Endothelial cell of umbilical vein (primary cell): ENCODE measurements at regions not wholly inside any gene's neighbourhood (a gene's known extent, or its start where the extent isn't known, plus 50 kb on each side); places are given as distances from the start of the nearest gene placed in this dataset.

Experiments
- BruUV-seq: library from RNA; stranded (reverse); fragments of 400-500 nt; replicated peaks from 2 replicates; lab custom pipeline; 2021; lab: Mats Ljungman, UMichigan
- CTCF ChIA-PET: fragments of 300-600, 350-600 bp; sonication (Branson Sonifier 250); formaldehyde crosslinking; loops from one replicate; lab custom pipeline; 2021; ENCODE audit warnings: antibody characterized with exemption, inconsistent platforms; lab: Charles Lee
- POLR2A ChIA-PET: fragments of 300-600, 350-600 bp; sonication (Branson Sonifier 250); formaldehyde crosslinking; loops from one replicate; lab custom pipeline; 2021; ENCODE audit warnings: antibody characterized with exemption, inconsistent platforms; lab: Charles Lee
- DNase-seq: peaks from one replicate; pipeline ENCODE4 v3.0.0-alpha.2; 2011; ENCODE audit warnings: low read depth, low spot score
- FAIRE-seq: peaks from 2 replicates; lab custom pipeline; 2011; peaks lifted over from hg19 to GRCh38; lab: Jason Lieb, UNC
- H2AFZ ChIP-seq: 2 replicates; pipeline ENCODE4 v1.6.0; 2012; ENCODE audit warnings: low read depth, low read length, control low read depth, inconsistent platforms
- H3K27ac ChIP-seq: 2 replicates; pipeline ENCODE4 v1.5.1; 2011; ENCODE audit warnings: low read depth, mild to moderate bottlenecking, control low read depth, low read length, moderate library complexity; ENCODE audit not compliant: insufficient read depth
- H3K27me3 ChIP-seq, 2 experiments: 2 replicates each; pipeline versions ENCODE4 v1.6.0 to v1.6.1; 2011; ENCODE audit warnings: low read length in 2 of 2, mixed read lengths in 1 of 2; ENCODE audit not compliant: control insufficient read depth in 2 of 2, insufficient read depth in 2 of 2
- H3K36me3 ChIP-seq, 2 experiments: 2 replicates in 1 of 2; 3 replicates in 1 of 2; pipeline ENCODE4 v1.5.1; 2011; ENCODE audit warnings: low read length in 2 of 2, mild to moderate bottlenecking in 1 of 2, moderate library complexity in 1 of 2; ENCODE audit not compliant: control insufficient read depth in 2 of 2, insufficient read depth in 2 of 2; ENCODE audit errors: extremely low read depth in 1 of 2
- H3K4me1 ChIP-seq: 3 replicates; pipeline ENCODE4 v1.5.1; 2011; ENCODE audit warnings: mild to moderate bottlenecking, low read length; ENCODE audit not compliant: control insufficient read depth, insufficient read depth; ENCODE audit errors: extremely low read depth
- H3K4me2 ChIP-seq: 2 replicates; pipeline ENCODE4 v1.6.1; 2011; ENCODE audit warnings: low read length, control low read depth, mixed read lengths; ENCODE audit not compliant: insufficient read depth
- H3K4me3 ChIP-seq, 3 experiments: fragments of 200-600 bp in 1 of 3; sonication (generic), shearing (Covaris generic) in 1 of 3; replicated peaks in 1 of 3; 2 replicates each; pipeline ENCODE4 v1.5.1; 2011 to 2016; ENCODE audit warnings: control low read depth in 3 of 3, low read length in 3 of 3, mild to moderate bottlenecking in 2 of 3, inconsistent platforms in 1 of 3, low read depth in 1 of 3, moderate library complexity in 1 of 3; ENCODE audit not compliant: insufficient read depth in 1 of 3
- H3K79me2 ChIP-seq: 2 replicates; pipeline ENCODE4 v1.6.0; 2012; ENCODE audit warnings: low read length, inconsistent platforms; ENCODE audit not compliant: control insufficient read depth, insufficient read depth
- H3K9ac ChIP-seq: replicated peaks from 2 replicates; pipeline ENCODE3; 2011; ENCODE audit warnings: low read length, control low read depth; ENCODE audit not compliant: insufficient read depth; ENCODE audit errors: extremely low read depth
- H3K9me1 ChIP-seq: replicated peaks from 3 replicates; pipeline ENCODE4 v1.6.0; 2011; ENCODE audit warnings: mild to moderate bottlenecking, low read length; ENCODE audit not compliant: control insufficient read depth, insufficient read depth; ENCODE audit errors: extremely low read depth
- H3K9me3 ChIP-seq: replicated peaks from 2 replicates; pipeline ENCODE4 v1.5.1; 2012; ENCODE audit warnings: low read length, inconsistent platforms; ENCODE audit not compliant: control insufficient read depth, insufficient read depth
- H4K20me1 ChIP-seq: replicated peaks from 2 replicates; pipeline ENCODE3; 2011; ENCODE audit warnings: mild to moderate bottlenecking, low read length; ENCODE audit not compliant: control insufficient read depth, insufficient read depth; ENCODE audit errors: extremely low read depth
- CTCF ChIP-seq, 2 donors: IDR thresholded peaks; 1 replicate in 1 of 2; 2 replicates in 1 of 2; pipeline ENCODE4 v1.5.1; 2011; ENCODE audit warnings: low read length in 2 of 2, mild to moderate bottlenecking in 2 of 2, moderate library complexity in 2 of 2, control low read depth in 1 of 2, inconsistent platforms in 1 of 2, low read depth in 1 of 2; ENCODE audit not compliant: insufficient read depth in 1 of 2; ENCODE audit errors: extremely low read depth in 1 of 2
- EZH2 ChIP-seq: IDR thresholded peaks from 2 replicates; pipeline ENCODE4 v1.6.1; 2012; ENCODE audit warnings: borderline replicate concordance, low read depth, mild to moderate bottlenecking, moderate library complexity, low read length, inconsistent platforms; ENCODE audit not compliant: severe bottlenecking
- FOS ChIP-seq: IDR thresholded peaks from 2 replicates; pipeline ENCODE4 v1.6.1; 2011; ENCODE audit warnings: mild to moderate bottlenecking, low read length, moderate library complexity, borderline replicate concordance; ENCODE audit not compliant: insufficient read depth
- GATA2 ChIP-seq: IDR thresholded peaks from 2 replicates; pipeline ENCODE4 v1.7.0; 2011; ENCODE audit warnings: low read depth, mild to moderate bottlenecking, moderate library complexity, mixed read lengths, low read length; ENCODE audit not compliant: insufficient read length, insufficient read depth
- JUN ChIP-seq: IDR thresholded peaks from 2 replicates; pipeline ENCODE4 v1.6.1; 2011; ENCODE audit warnings: borderline replicate concordance, low read depth; ENCODE audit not compliant: insufficient read length, insufficient read depth
- MAX ChIP-seq: IDR thresholded peaks from 2 replicates; pipeline ENCODE4 v1.6.1; 2011; ENCODE audit not compliant: insufficient read depth, insufficient read length
- MYC ChIP-seq: IDR thresholded peaks from one replicate; pipeline ENCODE4 v1.6.1; 2011; ENCODE audit warnings: mild to moderate bottlenecking, low read depth, low read length
- POLR2A ChIP-seq: IDR thresholded peaks from 2 replicates; pipeline ENCODE4 v1.6.1; 2012; ENCODE audit warnings: low read depth, mild to moderate bottlenecking, control low read depth, low read length
- POLR2AphosphoS5 ChIP-seq: IDR thresholded peaks from 2 replicates; pipeline ENCODE4 v1.6.1; 2012; ENCODE audit warnings: low read depth, mild to moderate bottlenecking, control low read depth, low read length, moderate library complexity; ENCODE audit not compliant: insufficient read depth
- dilution Hi-C: fragments of 300-500 bp; cut with MboI; formaldehyde crosslinking; loops from one replicate; pipeline ENCODE4 v1.15.0; 2019; ENCODE audit warnings: low sequenced_read_pairs; ENCODE audit not compliant: extremely low pct_ligation_motif_present
- intact Hi-C: fragments of 100-400 bp; cut with micrococcal nuclease; formaldehyde crosslinking; loops from one replicate; pipeline ENCODE4 v1.10.0; 2022

GRCh38 chr4:154078504-154079350 lies 289.8 kb upstream of the SFRP2 start:
- H3K27me3 ChIP-seq: no peaks in the 10 kb centered on the region
- peaks cover 7% of the 10 kb centered on the region for H3K9me3 ChIP-seq
- POLR2A ChIA-PET: no interaction called here
- H3K4me3 ChIP-seq: no peak overlapping the region
- no peak overlapping the region for H3K4me2 ChIP-seq
- DNase-seq (no peak), FAIRE-seq (no peak)
- no peaks in the 10 kb centered on the region for H3K4me1 ChIP-seq
- no peaks in the 10 kb centered on the region for H3K36me3 ChIP-seq
- CTCF ChIA-PET: no interaction called here
- dilution Hi-C loops (no loop called here), intact Hi-C loops (no loop called here)
- no peaks in the 10 kb centered on the region for H4K20me1 ChIP-seq
- H3K27ac ChIP-seq: no peak overlapping the region
- no peak for TF ChIP-seq GATA2
- TF ChIP-seq MYC: no peak
- no peak for TF ChIP-seq JUN
- no peak overlapping the region for H3K9ac ChIP-seq
- H3K79me2 ChIP-seq: no peaks in the 10 kb centered on the region
- no peak overlapping the region for H2AFZ ChIP-seq
- no peaks in the 10 kb centered on the region for H3K9me1 ChIP-seq
- no TSS peak for BruUV-seq

- CTCF ChIA-PET: no interaction called here
- POLR2A ChIA-PET: no interaction called here
- Histone ChIP-seq H3K9me3 (peaks cover 6% of the 10 kb centered on the region), H3K4me1 (no peaks in the 10 kb centered on the region), H2AFZ (no peak overlapping the region), H3K9ac (no peak overlapping the region), H3K79me2 (no peaks in the 10 kb centered on the region), H4K20me1 (no peaks in the 10 kb centered on the region), H3K4me2 (no peak overlapping the region), H3K27me3 (no peaks in the 10 kb centered on the region), H3K36me3 (no peaks in the 10 kb centered on the region), H3K4me3 (no peak overlapping the region), H3K9me1 (no peaks in the 10 kb centered on the region), H3K27ac (no peak overlapping the region)
- intact Hi-C loops: no loop called here
- TF ChIP-seq GATA2 (no peak), MYC (no peak), MAX (no peak), EZH2 (no peak), CTCF (IDR thresholded peaks at IDR 0.05; ENCODE audit: extremely low read depth in 1 of 2, insufficient read depth in 1 of 2, low read depth in 1 of 2, low read length in 2 of 2) (no peak), POLR2A (no peak), JUN (no peak), FOS (no peak), POLR2AphosphoS5 (no peak)
- dilution Hi-C loops: no loop called here
- FAIRE-seq (no peak), DNase-seq (no peak)
- no TSS peak for BruUV-seq
Observed at GRCh38 chr4:154076921-154077320, 288.0 kb upstream of the SFRP2 start.
